ENCODE measurements at regions not wholly inside any gene's neighbourhood (a gene's known extent, or its start where the extent isn't known, plus 50 kb on each side); places are given as distances from the start of the nearest gene placed in this dataset.
"Not testable (repeated sequence)": the region's sequence is repeated elsewhere in the genome, so short reads cannot be mapped to it uniquely, and the experiment has no call there.

DNA sequence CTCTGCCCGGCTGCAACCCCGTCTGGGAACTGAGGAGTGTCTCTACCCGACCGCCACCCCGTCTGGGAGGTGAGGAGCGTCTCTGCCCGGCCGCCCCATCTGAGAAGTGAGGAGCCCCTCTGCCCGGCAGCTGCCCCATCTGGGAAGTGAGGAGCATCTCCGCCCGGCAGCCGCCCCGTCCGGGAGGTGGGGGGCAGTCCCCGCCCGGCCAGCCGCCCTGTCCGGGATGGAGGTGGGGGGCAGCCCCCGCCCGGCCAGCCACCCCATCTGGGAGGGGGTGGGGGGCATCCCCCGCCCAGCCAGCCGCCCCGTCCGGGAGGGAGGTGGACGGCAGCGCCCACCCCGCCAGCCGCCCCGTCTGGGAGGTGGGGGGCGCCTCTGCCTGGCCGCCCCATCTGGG, 205.6 kb upstream of the ZCCHC13 start:
- H4K20me1 ChIP-seq (ENCODE audit: insufficient read depth, low read depth, low read length); H3K36me3 ChIP-seq (ENCODE audit: insufficient read depth, low read length); H3K4me3 ChIP-seq (ENCODE audit: low read length): not testable (repeated sequence)

GRCh38 chrX:74090049-74090448, 213.9 kb upstream of the ZCCHC13 start:
- H3K27ac ChIP-seq (ENCODE audit: low read length), result no peak overlapping the region
- H3K36me3 ChIP-seq (ENCODE audit: insufficient read depth, low read length), result no peaks in the 10 kb centered on the region
- no peak overlapping the region for H3K4me2 ChIP-seq (ENCODE audit: low read depth, low read length, poor library complexity, severe bottlenecking)
- H3K27me3 ChIP-seq (ENCODE audit: low read length), result no peaks in the 10 kb centered on the region
- H3K4me1 ChIP-seq (ENCODE audit: low read length), result no peaks in the 10 kb centered on the region
- DNase-seq, result no peak
- H3K9ac ChIP-seq (ENCODE audit: low read length), result no peak overlapping the region
- H4K20me1 ChIP-seq (ENCODE audit: insufficient read depth, low read depth, low read length), result no peaks in the 10 kb centered on the region
- H2AFZ ChIP-seq (ENCODE audit: low read length), result no peak overlapping the region
- H3K9me3 ChIP-seq (ENCODE audit: low read length), result no peaks in the 10 kb centered on the region
- no peaks in the 10 kb centered on the region for H3K9me2 ChIP-seq (replicated peaks; ENCODE audit: insufficient read depth, low read length)
- H3K79me2 ChIP-seq (ENCODE audit: low read length), result no peaks in the 10 kb centered on the region
- no peak overlapping the region for H3K4me3 ChIP-seq (ENCODE audit: low read length)

More for the DNA sequence above, 205.6 kb upstream of the ZCCHC13 start:
- not testable (repeated sequence) for H3K9me2 ChIP-seq (replicated peaks; ENCODE audit: insufficient read depth, low read length); DNase-seq; H3K27me3 ChIP-seq (ENCODE audit: low read length); H2AFZ ChIP-seq (ENCODE audit: low read length); H3K9me3 ChIP-seq (ENCODE audit: low read length); H3K4me1 ChIP-seq (ENCODE audit: low read length); H3K9ac ChIP-seq (ENCODE audit: low read length); H3K27ac ChIP-seq (ENCODE audit: low read length); H3K79me2 ChIP-seq (ENCODE audit: low read length); H3K4me2 ChIP-seq (ENCODE audit: low read depth, low read length, poor library complexity, severe bottlenecking)

- H3K27ac ChIP-seq (ENCODE audit: low read length), result no peak overlapping the region
- no peak overlapping the region for H3K9ac ChIP-seq (ENCODE audit: low read length)
- no peaks in the 10 kb centered on the region for H3K36me3 ChIP-seq (ENCODE audit: insufficient read depth, low read length)
- no peaks in the 10 kb centered on the region for H3K27me3 ChIP-seq (ENCODE audit: low read length)
- no peaks in the 10 kb centered on the region for H3K9me2 ChIP-seq (replicated peaks; ENCODE audit: insufficient read depth, low read length)
- H3K4me2 ChIP-seq (ENCODE audit: low read depth, low read length, poor library complexity, severe bottlenecking), result no peak overlapping the region
- no peak overlapping the region for H3K4me3 ChIP-seq (ENCODE audit: low read length)
- H2AFZ ChIP-seq (ENCODE audit: low read length), result no peak overlapping the region
- H3K9me3 ChIP-seq (ENCODE audit: low read length), result peaks cover 2% of the 10 kb centered on the region; the same call in 1 of the 2 replicates
- no peak for DNase-seq
- H3K79me2 ChIP-seq (ENCODE audit: low read length), result no peaks in the 10 kb centered on the region
- H4K20me1 ChIP-seq (ENCODE audit: insufficient read depth, low read depth, low read length), result no peaks in the 10 kb centered on the region
- no peaks in the 10 kb centered on the region for H3K4me1 ChIP-seq (ENCODE audit: low read length)
These were observed 218.2 kb upstream of the ZCCHC13 start for GRCh38 chrX:74085642-74086236.

DNA sequence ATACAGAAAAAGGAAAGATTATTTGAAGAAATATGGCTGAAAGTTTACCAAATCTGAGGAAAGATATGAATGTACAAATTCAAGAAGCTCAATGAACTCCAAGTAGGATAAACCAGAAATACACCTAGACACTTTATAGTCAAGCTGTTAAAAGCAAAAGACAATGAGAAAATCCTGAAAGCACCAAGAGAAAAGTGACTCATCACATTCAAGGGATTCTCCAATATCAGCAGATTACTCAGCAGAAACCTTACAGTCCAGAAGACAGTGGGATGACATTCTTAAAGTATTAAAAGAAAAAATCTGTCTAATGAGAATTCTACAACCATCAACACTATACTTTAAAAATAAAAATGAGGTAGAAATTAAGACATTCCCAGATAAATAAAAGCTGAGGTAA, 223.8 kb upstream of the ZCCHC13 start:
- no peak overlapping the region for H3K27ac ChIP-seq (ENCODE audit: low read length)
- DNase-seq, result no peak
- H3K4me2 ChIP-seq (ENCODE audit: low read depth, low read length, poor library complexity, severe bottlenecking), result no peak overlapping the region
- H3K9me2 ChIP-seq (replicated peaks; ENCODE audit: insufficient read depth, low read length), result no peaks in the 10 kb centered on the region
- H3K4me1 ChIP-seq (ENCODE audit: low read length), result no peaks in the 10 kb centered on the region
- H3K9ac ChIP-seq (ENCODE audit: low read length), result no peak overlapping the region
- H2AFZ ChIP-seq (ENCODE audit: low read length), result no peak overlapping the region
- H3K9me3 ChIP-seq (ENCODE audit: low read length), result peaks cover 16% of the 10 kb centered on the region
- no peaks in the 10 kb centered on the region for H4K20me1 ChIP-seq (ENCODE audit: insufficient read depth, low read depth, low read length)
- H3K27me3 ChIP-seq (ENCODE audit: low read length), result no peaks in the 10 kb centered on the region
- H3K4me3 ChIP-seq (ENCODE audit: low read length), result no peak overlapping the region
- no peaks in the 10 kb centered on the region for H3K36me3 ChIP-seq (ENCODE audit: insufficient read depth, low read length)
- no peaks in the 10 kb centered on the region for H3K79me2 ChIP-seq (ENCODE audit: low read length)

GRCh38 chrX:74065831-74066390, 213.4 kb upstream of the XIST start:
- no peak for DNase-seq
- H3K4me3 ChIP-seq (ENCODE audit: low read length), result no peak overlapping the region
- H3K4me2 ChIP-seq (ENCODE audit: low read depth, low read length, poor library complexity, severe bottlenecking), result no peak overlapping the region
- H4K20me1 ChIP-seq (ENCODE audit: insufficient read depth, low read depth, low read length), result no peaks in the 10 kb centered on the region
- no peaks in the 10 kb centered on the region for H3K9me3 ChIP-seq (ENCODE audit: low read length)
- no peaks in the 10 kb centered on the region for H3K4me1 ChIP-seq (ENCODE audit: low read length)
- H3K27ac ChIP-seq (ENCODE audit: low read length), result no peak overlapping the region
- no peak overlapping the region for H2AFZ ChIP-seq (ENCODE audit: low read length)
- H3K9me2 ChIP-seq (replicated peaks; ENCODE audit: insufficient read depth, low read length), result no peaks in the 10 kb centered on the region
- no peaks in the 10 kb centered on the region for H3K79me2 ChIP-seq (ENCODE audit: low read length)
- H3K36me3 ChIP-seq (ENCODE audit: insufficient read depth, low read length), result no peaks in the 10 kb centered on the region
- no peaks in the 10 kb centered on the region for H3K27me3 ChIP-seq (ENCODE audit: low read length)
- no peak overlapping the region for H3K9ac ChIP-seq (ENCODE audit: low read length)

DNA sequence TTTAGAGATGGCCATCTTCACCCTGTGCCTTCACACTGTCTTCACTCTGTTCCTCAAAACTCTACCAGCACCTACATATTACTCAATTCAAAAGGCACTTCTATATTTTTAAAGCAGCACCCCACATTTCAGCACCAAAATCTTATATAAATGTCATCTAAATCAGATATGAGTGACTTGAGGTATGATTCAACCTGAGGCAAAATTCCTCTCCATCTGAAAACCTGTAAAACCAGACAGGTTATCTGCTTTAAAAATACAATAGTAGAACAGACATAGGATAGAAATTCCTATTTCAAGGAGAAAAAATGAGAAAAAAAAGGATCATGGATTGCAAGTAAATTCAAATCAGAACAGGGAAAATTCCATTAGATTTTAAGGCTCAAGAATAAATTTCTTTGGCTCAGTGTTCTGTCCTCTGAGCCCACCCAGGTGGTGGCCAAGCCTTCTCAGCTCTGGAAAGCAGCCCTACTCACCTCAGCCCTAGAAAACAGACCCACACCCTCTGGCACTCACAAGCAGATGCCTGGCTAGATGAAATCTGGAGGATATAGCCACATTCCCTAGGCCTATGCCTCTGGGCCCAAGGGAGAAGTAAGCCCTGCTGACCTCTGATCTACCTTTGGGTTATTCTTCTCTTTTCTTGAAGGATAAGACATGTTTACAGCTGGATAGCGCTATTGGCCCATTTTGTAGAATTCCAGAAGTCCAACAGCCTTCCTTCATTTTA, 211.1 kb upstream of the XIST start:
- Histone ChIP-seq H3K9me3 (ENCODE audit: low read length) (no peaks in the 10 kb centered on the region), H3K79me2 (ENCODE audit: low read length) (no peaks in the 10 kb centered on the region), H3K36me3 (ENCODE audit: insufficient read depth, low read length) (no peaks in the 10 kb centered on the region), H3K27me3 (ENCODE audit: low read length) (no peaks in the 10 kb centered on the region), H3K4me2 (ENCODE audit: low read depth, low read length, poor library complexity, severe bottlenecking) (no peak overlapping the region), H4K20me1 (ENCODE audit: insufficient read depth, low read depth, low read length) (no peaks in the 10 kb centered on the region), H3K4me3 (ENCODE audit: low read length) (no peak overlapping the region), H3K4me1 (ENCODE audit: low read length) (no peaks in the 10 kb centered on the region), H3K9me2 (replicated peaks; ENCODE audit: insufficient read depth, low read length) (no peaks in the 10 kb centered on the region), H3K9ac (ENCODE audit: low read length) (no peak overlapping the region), H2AFZ (ENCODE audit: low read length) (no peak overlapping the region), H3K27ac (ENCODE audit: low read length) (no peak overlapping the region)
- no peak for DNase-seq

GRCh38 chrX:74061879-74062278, 209.4 kb upstream of the XIST start:
- no peak for DNase-seq
- Histone ChIP-seq H3K4me1 (ENCODE audit: low read length) (no peaks in the 10 kb centered on the region), H3K27me3 (ENCODE audit: low read length) (no peaks in the 10 kb centered on the region), H3K9me2 (replicated peaks; ENCODE audit: insufficient read depth, low read length) (no peaks in the 10 kb centered on the region), H3K9me3 (ENCODE audit: low read length) (no peaks in the 10 kb centered on the region), H4K20me1 (ENCODE audit: insufficient read depth, low read depth, low read length) (no peaks in the 10 kb centered on the region), H3K79me2 (ENCODE audit: low read length) (no peaks in the 10 kb centered on the region), H3K27ac (ENCODE audit: low read length) (no peak overlapping the region), H3K4me3 (ENCODE audit: low read length) (no peak overlapping the region), H3K36me3 (ENCODE audit: insufficient read depth, low read length) (no peaks in the 10 kb centered on the region), H2AFZ (ENCODE audit: low read length) (no peak overlapping the region), H3K4me2 (ENCODE audit: low read depth, low read length, poor library complexity, severe bottlenecking) (no peak overlapping the region), H3K9ac (ENCODE audit: low read length) (no peak overlapping the region)

DNA sequence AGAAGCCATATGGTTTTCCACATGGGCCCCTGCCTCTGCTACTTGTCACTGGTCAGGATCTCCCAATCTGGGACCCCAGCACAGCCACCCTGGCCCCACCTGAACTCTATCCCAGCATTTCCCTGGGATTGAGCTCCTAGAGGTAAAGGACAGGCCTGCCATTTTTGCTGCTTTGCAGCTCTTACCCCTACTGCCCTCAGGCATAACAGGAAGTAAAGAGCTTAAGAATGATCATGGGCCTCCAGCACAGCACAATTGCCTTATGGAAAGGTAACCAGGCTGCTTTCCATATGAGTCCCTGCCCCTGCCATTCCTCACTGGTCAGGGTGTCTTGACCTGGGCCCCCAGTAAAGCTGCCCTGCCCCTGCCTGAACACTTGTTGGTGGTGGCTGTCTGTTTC, 196.6 kb upstream of the XIST start:
- no peaks in the 10 kb centered on the region for H3K27me3 ChIP-seq (ENCODE audit: low read length)
- no peak overlapping the region for H3K4me3 ChIP-seq (ENCODE audit: low read length)
- no peaks in the 10 kb centered on the region for H3K9me2 ChIP-seq (replicated peaks; ENCODE audit: insufficient read depth, low read length)

More for the DNA sequence above, 196.6 kb upstream of the XIST start:
- no peak overlapping the region for H3K4me2 ChIP-seq (ENCODE audit: low read depth, low read length, poor library complexity, severe bottlenecking)
- H3K4me1 ChIP-seq (ENCODE audit: low read length), result no peaks in the 10 kb centered on the region
- DNase-seq, result no peak
- no peak overlapping the region for H2AFZ ChIP-seq (ENCODE audit: low read length)
- no peaks in the 10 kb centered on the region for H3K36me3 ChIP-seq (ENCODE audit: insufficient read depth, low read length)
- no peaks in the 10 kb centered on the region for H3K9me3 ChIP-seq (ENCODE audit: low read length)
- no peaks in the 10 kb centered on the region for H3K79me2 ChIP-seq (ENCODE audit: low read length)
- no peak overlapping the region for H3K27ac ChIP-seq (ENCODE audit: low read length)
- H4K20me1 ChIP-seq (ENCODE audit: insufficient read depth, low read depth, low read length), result no peaks in the 10 kb centered on the region
- H3K9ac ChIP-seq (ENCODE audit: low read length), result no peak overlapping the region

Measured in Karpas-422 (cell line).